Upper lobe of left lung (tissue), 4 donors: ENCODE measurements at regions not wholly inside any gene's neighbourhood (a gene's known extent, or its start where the extent isn't known, plus 50 kb on each side); places are given as distances from the start of the nearest gene placed in this dataset.

Source experiments
- POLR2AphosphoS5 ChIP-seq, 2 donors: sonication (generic); formaldehyde crosslinking; IDR thresholded peaks; one replicate each; pipeline ENCODE4 v1.5.1; 2017; ENCODE audit warnings: antibody characterized with exemption in 2 of 2
- TF ChIP-seq, protein P1 (sequence below), 6 experiments: fragments of 450-650 bp in 4 of 6; fragments of 200-600 bp in 2 of 6; sonication (generic) in 2 of 6; IDR thresholded peaks; one replicate each; pipeline ENCODE4 v1.5.1; 2016 to 2019; ENCODE audit warnings: antibody characterized with exemption in 6 of 6

DNA sequence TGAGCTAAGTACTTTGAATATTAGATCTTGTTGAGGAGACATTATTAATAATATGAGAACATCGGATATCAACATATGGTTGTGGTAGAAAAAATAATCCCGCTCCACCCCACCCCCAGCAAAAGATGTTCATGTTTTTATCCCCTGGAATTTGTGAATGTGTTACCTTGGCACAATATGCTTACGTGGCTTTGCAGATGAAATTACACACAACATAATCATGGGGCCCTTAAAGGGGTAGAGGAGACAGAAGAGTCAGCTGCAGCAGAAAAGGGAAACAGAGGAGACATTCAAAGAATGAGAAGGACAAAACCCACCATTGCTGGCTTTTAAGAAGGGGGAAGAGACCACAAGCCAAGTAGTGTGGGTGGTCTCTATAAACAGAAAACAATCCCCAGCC, 104.1 kb downstream of the SEC16B start:
- TF ChIP-seq, protein P1, sequence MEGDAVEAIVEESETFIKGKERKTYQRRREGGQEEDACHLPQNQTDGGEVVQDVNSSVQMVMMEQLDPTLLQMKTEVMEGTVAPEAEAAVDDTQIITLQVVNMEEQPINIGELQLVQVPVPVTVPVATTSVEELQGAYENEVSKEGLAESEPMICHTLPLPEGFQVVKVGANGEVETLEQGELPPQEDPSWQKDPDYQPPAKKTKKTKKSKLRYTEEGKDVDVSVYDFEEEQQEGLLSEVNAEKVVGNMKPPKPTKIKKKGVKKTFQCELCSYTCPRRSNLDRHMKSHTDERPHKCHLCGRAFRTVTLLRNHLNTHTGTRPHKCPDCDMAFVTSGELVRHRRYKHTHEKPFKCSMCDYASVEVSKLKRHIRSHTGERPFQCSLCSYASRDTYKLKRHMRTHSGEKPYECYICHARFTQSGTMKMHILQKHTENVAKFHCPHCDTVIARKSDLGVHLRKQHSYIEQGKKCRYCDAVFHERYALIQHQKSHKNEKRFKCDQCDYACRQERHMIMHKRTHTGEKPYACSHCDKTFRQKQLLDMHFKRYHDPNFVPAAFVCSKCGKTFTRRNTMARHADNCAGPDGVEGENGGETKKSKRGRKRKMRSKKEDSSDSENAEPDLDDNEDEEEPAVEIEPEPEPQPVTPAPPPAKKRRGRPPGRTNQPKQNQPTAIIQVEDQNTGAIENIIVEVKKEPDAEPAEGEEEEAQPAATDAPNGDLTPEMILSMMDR (IDR thresholded peaks at IDR 0.05): no peak
- no peak for TF ChIP-seq POLR2AphosphoS5 (IDR thresholded peaks at IDR 0.05)
